D721Med (cell line): ENCODE measurements at regions not wholly inside any gene's neighbourhood (a gene's known extent, or its start where the extent isn't known, plus 50 kb on each side); places are given as distances from the start of the nearest gene placed in this dataset.

Experiments used
- DNase-seq: peaks from one replicate; pipeline ENCODE4 v3.0.0; 2011; ENCODE audit warnings: low spot score; ENCODE audit not compliant: insufficient read length
- FAIRE-seq: peaks from 2 replicates; lab custom pipeline; 2011; peaks lifted over from hg19 to GRCh38; lab: Jason Lieb, UNC
- CTCF ChIP-seq: IDR thresholded peaks from 2 replicates; pipeline ENCODE4 v1.5.1; 2012; ENCODE audit warnings: mild to moderate bottlenecking, control low read depth; ENCODE audit not compliant: insufficient read depth; ENCODE audit errors: missing control alignments

DNA sequence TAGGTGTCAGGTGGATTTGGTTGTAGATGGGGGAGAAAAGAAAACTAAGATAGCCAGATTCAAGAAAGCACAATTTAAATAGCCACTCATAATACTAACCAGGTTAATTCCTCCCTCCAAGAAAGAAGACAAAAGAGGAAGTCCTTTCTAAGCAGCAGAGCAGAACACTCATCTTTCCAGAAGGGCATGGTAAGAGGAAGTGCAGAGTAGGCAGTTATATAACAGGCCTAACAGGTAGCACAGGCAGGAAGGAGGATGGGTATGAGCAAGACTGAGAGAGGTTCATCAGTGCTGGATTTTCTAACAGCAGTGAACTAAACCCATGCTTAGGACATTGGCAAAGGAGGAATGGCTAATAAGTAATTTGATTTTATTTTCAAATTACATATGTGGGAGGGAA is 517.5 kb downstream of the PLPP3 start:
- TF ChIP-seq CTCF, result no peak
- DNase-seq, result no peak
- FAIRE-seq, result no peak

DNA sequence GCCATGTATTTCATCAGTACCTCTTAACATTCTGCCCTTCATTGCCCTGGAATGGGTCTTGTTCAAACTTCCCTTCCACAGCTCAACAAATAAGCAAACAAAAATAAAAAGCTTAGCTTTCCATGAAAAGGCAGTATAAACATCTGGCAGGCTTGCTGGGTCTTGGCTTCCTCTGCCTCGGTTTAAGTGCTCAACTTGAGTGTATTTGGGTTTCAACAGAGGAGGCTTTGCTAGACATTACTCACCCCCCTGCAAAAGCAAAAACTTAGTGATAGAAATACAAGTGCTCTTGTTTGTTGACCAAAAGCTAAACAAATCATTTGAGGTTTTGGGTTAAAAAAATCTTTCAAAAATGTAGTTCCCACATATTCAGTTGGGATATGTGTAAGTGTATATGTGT is 518.5 kb downstream of the PLPP3 start:
- FAIRE-seq, result no peak
- DNase-seq, result no peak
- TF ChIP-seq CTCF, result no peak

DNA sequence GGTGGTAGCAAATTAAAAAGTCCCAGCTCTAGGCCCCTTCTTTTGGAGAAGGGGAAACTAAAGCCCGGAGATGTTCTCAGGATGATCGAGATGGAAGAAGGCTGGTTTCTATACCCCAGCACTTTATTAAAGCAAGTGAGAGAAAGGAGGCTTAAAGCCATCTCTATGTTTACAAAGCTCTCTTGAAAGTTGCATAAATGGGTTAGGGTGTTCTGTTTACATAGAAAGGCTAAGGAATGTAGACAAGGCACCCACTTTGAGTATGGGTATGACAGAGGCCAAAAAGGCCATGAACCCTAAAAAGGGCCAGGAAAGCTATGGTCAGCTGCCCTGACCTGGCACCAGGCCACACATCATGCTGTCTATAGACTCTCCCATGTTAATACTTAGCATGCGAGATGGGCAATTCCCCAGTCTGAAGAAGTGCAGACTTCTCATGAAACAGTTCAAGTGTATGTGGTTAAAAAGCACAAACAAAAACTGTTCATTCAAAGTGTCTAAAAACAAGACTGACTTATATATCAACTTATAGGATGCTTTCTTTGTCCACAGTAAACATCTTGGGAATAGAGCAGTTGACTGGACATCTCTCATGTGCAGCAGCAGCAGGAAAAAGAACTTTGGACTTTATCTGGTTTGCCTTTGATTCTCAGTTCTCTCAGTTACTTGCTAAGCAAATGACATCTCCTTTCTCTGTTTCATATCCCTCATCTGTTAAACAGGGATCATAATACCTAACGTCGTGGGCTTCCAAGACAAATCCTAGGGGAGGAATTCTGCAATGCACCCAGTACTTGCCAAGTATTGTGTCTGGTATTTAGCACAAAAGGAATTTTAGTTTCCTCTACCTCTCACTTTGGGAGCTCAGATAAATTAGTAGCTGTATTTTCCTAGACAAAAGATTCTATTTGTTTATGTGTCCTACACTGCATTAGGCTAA is 521.6 kb downstream of the PLPP3 start:
- FAIRE-seq (no peak), DNase-seq (no peak)
- no peak for TF ChIP-seq CTCF

DNA sequence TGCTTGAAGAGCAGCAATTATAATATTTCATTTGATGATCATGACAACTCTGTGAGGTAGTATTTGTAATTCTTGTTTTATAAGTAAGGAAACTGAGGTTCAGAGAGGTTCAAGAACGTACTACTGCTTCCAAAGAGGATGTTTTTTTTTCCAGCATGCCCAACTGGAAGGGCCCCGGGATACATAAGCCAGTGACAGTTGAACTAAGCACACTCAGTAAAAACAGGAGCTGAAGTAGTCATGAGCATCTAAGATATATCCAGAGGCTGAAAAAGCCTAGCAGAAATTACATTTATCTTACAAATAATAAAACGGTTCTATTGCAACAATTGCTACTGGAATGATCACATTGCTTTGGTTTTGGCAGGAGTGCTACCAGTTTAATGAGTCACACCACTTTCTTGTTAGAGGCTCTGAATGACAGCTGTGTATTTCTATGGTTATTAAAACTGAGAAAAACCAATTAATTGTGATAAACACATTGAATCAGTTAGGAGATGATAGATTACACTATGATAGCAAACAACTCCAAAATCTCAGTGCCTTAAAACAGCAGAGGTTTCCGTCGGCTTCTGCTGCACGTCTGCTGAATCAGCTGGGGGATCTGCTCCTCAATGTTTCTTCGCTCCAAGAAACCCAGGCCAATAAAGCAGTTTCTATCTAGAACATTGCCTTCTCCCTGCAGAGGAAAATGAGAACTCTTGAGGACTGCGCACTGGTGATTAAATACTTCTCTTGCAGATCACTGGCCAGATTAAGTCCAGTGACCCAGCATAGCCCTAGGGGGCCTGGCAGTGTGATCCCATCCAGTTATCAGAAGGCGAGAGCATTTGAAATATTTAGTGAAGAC is 522.7 kb downstream of the PLPP3 start:
- DNase-seq, result no peak
- TF ChIP-seq CTCF, result no peak
- no peak for FAIRE-seq

DNA sequence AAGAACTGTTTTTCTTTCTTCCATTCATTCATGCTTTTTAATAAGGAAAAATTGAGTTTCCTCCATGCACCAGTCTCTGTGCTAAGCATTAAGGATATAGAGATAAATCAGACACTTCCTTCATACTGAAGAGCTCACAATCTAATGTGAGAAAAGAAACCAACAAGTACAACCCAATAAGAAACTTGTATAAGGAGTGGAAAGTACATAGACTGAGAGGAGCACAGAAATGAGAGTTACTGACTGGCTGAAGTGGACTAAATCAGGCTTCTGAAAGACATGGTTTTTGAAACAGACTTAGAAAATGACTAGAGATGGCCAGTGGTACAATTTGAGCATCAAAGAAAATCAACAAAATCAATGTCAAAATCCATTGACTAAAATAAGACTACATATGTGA is 524.4 kb downstream of the PLPP3 start:
- no peak for TF ChIP-seq CTCF
- DNase-seq, result no peak
- FAIRE-seq, result no peak

- FAIRE-seq (no peak), DNase-seq (no peak)
- TF ChIP-seq CTCF, result no peak
Measured at GRCh38 chr1:56052041-56052440, 527.3 kb downstream of the PLPP3 start.
